GM18526 (cell line): ENCODE measurements at regions not wholly inside any gene's neighbourhood (a gene's known extent, or its start where the extent isn't known, plus 50 kb on each side); places are given as distances from the start of the nearest gene placed in this dataset.

Experiments used
- POLR2A ChIP-seq: IDR thresholded peaks from 3 replicates; pipeline ENCODE4 v1.6.1; 2011; ENCODE audit not compliant: insufficient read length; ENCODE audit errors: extremely low read depth

GRCh38 chr12:131371401-131372170 is 339.3 kb upstream of the SFSWAP start:
- TF ChIP-seq POLR2A: no peak

GRCh38 chr12:131372171-131372475 is 338.8 kb upstream of the SFSWAP start:
- TF ChIP-seq POLR2A: no peak

- no peak for TF ChIP-seq POLR2A
These were observed 338.1 kb upstream of the SFSWAP start for GRCh38 chr12:131372706-131373195.

GRCh38 chr12:131375261-131375971 is 335.5 kb upstream of the SFSWAP start:
- TF ChIP-seq POLR2A: no peak

GRCh38 chr12:131375972-131376345 is 334.9 kb upstream of the SFSWAP start:
- TF ChIP-seq POLR2A: no peak

GRCh38 chr12:131378176-131378842 is 332.6 kb upstream of the SFSWAP start:
- TF ChIP-seq POLR2A: no peak

- TF ChIP-seq POLR2A: no peak
These were observed 331.8 kb upstream of the SFSWAP start for GRCh38 chr12:131378861-131379665.

- TF ChIP-seq POLR2A: no peak
These were observed 331.2 kb upstream of the SFSWAP start for GRCh38 chr12:131379738-131380137.

GRCh38 chr12:131380220-131380964 is 330.5 kb upstream of the SFSWAP start:
- TF ChIP-seq POLR2A: no peak

GRCh38 chr12:131380965-131381705 is 329.8 kb upstream of the SFSWAP start:
- TF ChIP-seq POLR2A: no peak

- no peak for TF ChIP-seq POLR2A
These were observed 329.0 kb upstream of the SFSWAP start for GRCh38 chr12:131381716-131382430.

- no peak for TF ChIP-seq POLR2A
These were observed 327.6 kb upstream of the SFSWAP start for GRCh38 chr12:131383291-131383690.
